HUDEP-2 (cell line): ENCODE measurements at regions not wholly inside any gene's neighbourhood (a gene's known extent, or its start where the extent isn't known, plus 50 kb on each side); places are given as distances from the start of the nearest gene placed in this dataset.
A peak's percentile ranks its signal among the peaks of the same experiment; 100 is the strongest.
"Not testable (repeated sequence)": the region's sequence is repeated elsewhere in the genome, so short reads cannot be mapped to it uniquely, and the experiment has no call there.

ENCODE experiments used
- DNase-seq, 76 experiments: peaks; one replicate each; lab custom pipeline; 2025; ENCODE audit not compliant: unreplicated experiment in 76 of 76; lab: John Stamatoyannopoulos, UW

- DNase-seq = no peak
These were observed 112.1 kb downstream of the CENPF start for GRCh38 chr1:214715126-214715525.

GRCh38 chr1:214717351-214717750, 114.4 kb downstream of the CENPF start:
- no peak for DNase-seq

DNA sequence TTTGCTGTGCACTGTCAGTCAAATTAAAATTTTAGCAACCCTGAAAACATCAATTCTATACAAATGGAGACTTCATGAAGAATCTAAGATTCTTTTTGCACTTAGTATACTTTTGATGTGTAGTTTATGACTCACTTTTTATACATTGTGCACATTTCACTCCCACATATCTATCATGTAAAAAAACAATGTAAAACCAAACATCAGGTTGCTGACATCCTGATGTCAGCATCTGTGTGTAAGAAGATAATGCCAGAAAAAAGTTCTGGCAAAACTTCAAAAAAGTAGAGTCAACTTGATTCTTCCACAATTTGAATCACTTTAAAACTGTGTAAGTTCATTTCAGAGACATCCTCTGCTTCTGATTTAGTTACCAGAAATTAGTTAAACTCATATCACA, 115.7 kb downstream of the CENPF start:
- peak in 2 of 76 experiments; percentile 1 to 28 for DNase-seq

- no peak for DNase-seq
These were observed 116.2 kb downstream of the CENPF start for GRCh38 chr1:214719207-214719606.

- DNase-seq = no peak
These were observed 117.6 kb downstream of the CENPF start for GRCh38 chr1:214720561-214720960.

- DNase-seq = no peak
These were observed 124.3 kb downstream of the CENPF start for GRCh38 chr1:214727274-214727673.

DNA sequence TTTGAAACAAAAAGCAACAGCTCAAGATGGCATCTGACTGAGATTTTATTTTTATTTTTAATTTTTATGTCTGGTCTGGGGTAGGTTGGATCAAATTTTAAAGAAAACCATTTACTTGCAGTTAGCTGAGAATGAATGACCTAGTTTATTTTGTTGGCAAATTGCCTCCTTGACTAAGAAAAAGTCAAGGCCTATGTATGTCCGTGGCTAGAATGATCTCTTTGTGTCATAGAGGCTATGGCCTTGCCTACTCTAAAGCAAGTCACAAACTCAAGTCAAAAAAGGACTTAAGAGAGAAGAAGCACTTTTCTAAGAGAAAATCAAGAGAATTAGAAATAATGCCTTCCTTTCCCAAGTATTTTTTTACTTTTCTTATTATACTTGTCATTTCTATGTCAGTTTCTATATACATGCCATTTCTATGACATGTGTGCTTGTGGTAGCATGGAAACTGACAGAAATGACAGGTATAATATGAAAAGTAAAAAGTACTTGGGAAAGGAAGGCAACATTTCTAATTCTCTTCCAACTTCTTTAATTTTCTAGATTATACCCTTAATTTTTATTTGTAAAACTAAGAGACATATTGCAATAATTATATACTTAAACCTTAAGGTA, 136.7 kb downstream of the CENPF start:
- DNase-seq = no peak

GRCh38 chr1:214740471-214740870, 137.5 kb downstream of the CENPF start:
- no peak for DNase-seq

DNA sequence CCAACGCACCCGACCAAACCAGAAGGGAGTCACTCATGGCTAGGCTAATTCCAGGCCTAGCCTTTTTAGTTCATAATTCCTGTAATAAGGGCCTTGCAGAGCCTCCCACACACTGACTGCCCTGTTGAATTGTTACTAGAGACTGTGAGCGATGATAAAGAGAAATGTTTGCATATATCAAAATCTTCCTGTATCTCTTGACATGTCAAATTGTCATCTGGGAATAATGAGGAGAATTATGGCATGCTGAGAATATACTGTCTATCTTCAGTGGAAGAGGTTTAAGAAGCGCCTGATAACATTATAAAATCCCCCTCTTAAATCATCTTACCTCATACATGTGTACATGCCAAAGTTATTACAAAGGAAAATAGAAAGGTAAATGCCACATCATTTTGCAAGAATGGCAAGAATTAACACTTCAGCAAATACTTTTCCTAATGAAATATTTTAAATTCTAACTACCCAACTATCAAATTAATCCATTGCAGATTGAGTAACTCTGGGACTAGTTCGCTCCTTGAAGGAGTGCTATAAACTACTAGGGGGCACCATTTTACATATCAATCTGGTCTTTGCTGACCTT, 144.1 kb downstream of the CENPF start:
- no peak for DNase-seq

GRCh38 chr1:214753236-214753852, 150.3 kb downstream of the CENPF start:
- DNase-seq = no peak

- DNase-seq = no peak
These were observed 158.0 kb downstream of the CENPF start for GRCh38 chr1:214761030-214761429.

DNA sequence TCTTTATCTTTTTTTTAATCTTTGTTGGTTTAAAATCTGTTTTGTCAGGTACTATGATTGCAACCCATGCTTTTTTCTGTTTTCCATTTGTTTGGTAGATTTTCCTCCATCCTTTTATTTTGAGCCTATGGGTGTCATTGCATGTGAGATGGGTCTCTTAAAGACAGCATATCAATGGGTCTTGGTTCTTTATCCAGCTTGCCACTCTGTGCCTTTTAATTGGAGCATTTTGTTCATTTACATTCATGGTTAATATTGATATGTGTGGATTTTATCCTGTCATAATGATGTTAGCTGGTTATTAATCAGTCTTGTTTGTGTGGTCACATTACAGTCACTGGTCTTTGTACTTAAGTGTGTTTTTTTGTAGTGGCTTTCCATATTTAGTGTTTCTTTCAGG, 159.9 kb downstream of the CENPF start:
- no peak for DNase-seq

DNA sequence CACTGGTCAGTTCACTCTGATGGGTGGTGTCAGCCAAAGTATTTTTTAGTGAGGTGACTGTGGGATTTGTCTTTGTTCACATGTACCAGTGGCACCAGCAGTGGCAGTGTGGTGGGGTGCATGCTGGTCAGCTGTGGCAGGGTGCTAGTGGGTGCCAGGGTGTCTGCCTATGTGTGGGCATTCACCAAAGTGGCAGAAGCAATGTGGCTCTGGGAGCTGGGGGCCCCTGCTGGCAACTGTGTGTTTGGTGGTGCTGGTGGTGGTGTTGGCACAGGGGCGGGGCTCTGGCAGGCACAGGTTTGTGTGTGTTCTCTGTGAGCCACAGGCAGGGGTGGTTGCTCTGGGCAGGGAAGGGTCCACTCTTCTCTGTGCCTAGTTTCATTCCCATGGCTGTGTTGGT, 161.5 kb downstream of the CENPF start:
- DNase-seq = no peak

DNA sequence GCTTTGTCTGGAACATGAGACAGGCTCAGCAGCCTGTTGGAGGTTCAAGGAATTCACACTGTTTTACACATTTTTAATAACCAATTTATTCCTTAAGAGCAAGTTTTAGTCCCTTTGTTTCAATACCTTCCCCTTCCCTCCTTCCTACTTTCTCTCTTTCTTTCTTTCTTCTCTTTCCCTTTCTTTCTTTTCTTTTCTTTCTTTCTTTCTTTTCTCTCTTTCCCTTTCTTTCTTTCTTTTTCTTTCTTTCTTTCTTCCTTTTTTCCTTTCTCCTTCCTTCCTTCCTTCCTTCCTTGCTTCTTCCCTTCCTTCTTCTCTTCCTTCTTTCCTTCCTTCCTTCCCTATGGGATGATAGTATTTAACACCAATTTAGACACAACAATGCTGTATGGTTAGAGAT, 164.2 kb downstream of the CENPF start:
- DNase-seq = no peak

DNA sequence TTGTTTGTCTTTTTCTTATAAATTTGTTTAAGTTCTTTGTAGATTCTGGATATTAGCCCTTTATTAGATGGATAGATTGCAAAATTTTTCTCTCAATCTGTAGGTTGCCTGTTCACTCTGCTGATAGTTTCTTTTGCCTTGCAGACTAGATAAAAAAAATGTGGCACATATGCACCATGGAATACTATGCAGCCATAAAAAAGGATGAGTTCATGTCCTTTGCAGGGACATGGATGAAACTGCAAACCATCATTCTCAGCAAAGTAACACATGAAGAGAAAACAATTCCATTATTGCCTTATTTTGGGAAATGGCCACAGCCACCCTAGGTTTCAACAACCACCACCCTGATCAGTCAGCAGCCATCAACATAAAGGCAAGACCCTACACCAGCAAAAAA, 166.7 kb downstream of the CENPF start:
- not testable (repeated sequence) for DNase-seq

DNA sequence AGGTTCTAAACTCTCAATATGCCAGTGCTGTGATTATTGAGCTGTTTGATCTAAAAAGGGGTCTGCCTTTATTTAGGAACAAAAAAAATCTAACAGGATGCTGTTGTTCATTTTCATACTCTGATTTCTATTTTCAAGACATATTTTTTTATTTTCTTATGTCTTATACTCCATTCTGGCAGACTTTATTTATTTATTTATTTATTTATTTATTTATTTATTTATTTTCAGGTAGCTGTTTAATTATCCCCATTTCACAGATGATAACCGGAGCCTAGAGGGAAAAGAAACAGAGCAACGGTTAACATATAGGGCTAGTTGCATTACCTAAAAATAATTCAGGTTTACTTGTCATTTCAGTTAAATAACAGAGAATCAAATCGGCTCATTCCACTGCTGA, 174.4 kb downstream of the CENPF start:
- DNase-seq = no peak

- no peak for DNase-seq
These were observed 189.0 kb downstream of the CENPF start for GRCh38 chr1:214791961-214792360.

DNA sequence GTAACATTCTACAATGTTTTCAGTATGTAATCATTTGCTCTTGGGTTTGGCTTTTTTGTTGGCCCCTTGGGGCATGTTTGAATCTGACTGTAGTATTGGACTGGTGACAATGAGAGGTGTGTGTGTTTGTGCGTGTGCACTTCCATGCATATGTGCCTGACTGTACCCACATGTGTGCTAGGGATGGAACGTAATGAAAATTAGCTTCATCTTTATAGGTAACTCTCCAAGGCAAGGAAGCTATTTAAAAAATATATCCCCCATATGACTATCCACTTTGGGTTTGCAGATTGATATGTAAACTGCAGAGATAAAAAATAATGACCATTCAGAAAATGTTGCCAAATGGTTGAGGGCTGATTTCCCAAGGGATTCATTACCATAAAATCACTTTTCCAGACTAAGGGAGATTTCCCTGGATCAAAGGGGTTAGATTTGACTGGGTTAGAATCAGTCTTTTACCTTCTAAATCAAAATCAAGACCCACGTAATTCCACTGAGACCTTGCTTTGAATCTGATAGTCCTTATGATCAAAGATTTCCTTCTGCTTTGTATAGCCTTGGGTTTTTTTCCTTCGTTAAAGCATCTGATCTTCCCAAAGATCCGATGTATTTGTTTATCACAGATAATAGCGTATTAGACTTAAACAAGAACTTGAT, 189.7 kb downstream of the CENPF start:
- DNase-seq = no peak

DNA sequence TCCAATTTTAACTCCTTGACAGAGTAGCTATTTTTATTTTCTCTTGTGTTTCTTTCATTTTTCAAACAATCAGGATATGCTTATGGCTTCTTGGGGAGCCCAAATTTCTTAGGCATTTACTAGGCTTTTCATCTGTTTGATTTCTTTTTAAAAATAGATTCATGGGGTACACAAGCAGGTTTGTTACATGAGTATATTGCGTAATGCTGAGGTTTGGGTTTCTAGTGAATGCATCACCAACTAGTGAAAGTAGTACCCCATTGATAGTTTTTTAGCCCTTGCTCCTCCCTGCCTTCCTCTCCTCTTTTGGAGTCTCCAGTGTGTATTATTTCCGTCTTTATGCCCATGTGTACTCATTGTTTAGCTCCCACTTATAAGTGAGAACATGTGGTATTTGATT, 190.7 kb downstream of the CENPF start:
- DNase-seq = no peak

DNA sequence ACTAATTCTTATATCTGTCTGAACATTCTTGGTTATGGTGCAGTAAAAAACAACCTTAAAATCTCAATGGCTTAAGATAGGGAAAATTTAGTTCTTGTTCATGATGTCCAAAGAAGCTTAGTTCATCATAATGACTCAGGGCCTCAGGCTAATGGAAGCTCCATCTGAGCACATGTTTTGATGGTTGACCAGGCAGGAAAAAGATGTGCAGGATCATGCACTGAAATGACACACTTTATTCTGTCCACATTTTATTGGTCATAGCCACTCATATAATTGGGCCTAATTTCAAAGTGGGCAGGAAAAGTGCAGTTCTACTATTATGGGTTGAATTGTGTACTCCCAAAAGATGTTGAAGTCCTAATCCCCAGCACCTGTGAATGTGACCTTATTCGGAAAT, 198.2 kb downstream of the CENPF start:
- no peak for DNase-seq

DNA sequence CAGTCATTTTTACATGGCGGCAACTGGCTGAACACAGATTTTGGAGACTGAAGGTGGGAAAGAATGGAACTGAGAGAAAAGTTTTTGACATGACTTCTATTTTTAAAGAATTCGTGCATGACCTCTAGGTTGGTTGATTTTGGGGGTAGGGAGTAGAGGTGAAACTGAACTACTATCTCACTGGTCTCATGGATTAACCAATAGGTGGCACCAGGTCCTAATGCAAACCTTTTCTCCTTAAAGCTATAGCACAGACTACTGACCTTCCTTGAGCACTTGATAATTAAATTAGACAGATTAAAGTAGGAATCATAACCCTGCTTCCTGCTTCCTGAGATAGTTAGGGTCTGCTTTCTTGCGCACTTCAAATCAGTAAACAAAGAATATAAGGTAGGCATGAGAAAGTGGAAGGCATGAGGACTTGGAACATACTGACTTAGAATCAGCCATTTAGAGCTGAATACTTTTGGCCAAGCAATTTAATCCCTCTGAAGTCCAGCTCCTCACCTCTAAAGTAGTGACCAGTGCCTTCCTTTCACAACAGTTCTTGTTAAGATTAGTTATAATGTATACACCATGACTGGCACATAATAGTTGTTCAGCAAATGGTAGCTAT, 206.0 kb downstream of the CENPF start:
- DNase-seq = peak in 10 of 76 experiments; percentile 6 to 41 (median 30)
